ENCODE measurements at regions not wholly inside any gene's neighbourhood (a gene's known extent, or its start where the extent isn't known, plus 50 kb on each side); places are given as distances from the start of the nearest gene placed in this dataset.
"Not testable (repeated sequence)": the region's sequence is repeated elsewhere in the genome, so short reads cannot be mapped to it uniquely, and the experiment has no call there.

DNA sequence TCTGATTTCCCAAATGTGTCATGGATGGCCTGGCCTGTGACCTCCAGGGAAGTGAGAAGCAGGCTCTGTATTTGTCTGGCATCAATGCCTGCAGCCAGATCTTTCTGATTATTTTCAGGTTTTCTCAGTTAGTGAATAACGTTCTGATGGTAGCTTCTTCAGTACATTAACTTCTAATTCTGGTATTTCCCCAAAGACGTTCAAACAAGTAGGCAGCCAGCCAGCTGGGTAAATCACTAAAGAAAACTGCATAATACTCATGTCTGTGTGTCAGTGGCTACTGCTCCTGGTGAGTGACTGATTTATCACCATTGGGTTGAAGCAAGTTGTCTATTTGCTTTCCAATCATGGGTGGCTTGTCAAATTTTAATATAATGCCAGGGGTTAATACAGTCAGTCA, 162.6 kb upstream of the PFN2 start:
- DNase-seq (ENCODE audit: low spot score) (no peak), FAIRE-seq (no peak)

GRCh38 chr3:150132101-150132749, 161.5 kb upstream of the PFN2 start:
- FAIRE-seq: no peak
- no peak for DNase-seq (ENCODE audit: low spot score)

GRCh38 chr3:150131663-150132062, 161.0 kb upstream of the PFN2 start:
- DNase-seq (ENCODE audit: low spot score) (no peak), FAIRE-seq (no peak)

DNA sequence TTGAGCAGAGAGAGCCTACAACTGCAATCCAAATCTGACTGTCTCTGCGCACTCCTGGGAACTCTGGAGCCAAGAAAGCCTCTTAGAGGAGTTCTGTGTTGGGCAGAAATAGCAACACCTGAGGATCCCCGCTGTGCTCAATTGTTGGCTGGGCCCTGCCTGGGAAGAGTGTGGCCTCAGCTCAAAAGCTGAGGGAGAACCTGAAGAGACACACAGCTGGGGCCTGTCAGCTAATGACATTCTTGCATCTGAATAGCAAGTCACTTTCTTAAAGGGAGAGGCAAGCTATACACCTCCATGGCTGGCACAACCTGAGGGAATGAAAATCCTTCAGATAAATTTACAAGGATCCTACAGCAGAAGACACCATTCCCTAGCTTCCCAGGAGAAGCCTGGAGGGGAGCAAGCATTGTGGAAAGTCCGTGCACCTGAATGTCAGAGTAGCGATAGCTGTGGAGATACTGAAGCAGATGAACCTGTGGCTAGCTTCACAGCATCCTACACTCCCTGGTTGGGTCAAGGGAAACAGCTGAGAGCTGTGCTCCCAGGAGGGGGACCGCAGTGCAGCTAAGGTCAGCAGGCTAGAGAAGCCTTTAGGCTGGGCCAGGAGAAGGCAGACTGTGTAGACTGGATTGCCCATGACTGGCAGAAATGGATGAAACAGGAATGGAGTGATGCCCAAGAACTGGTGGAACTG, 159.9 kb upstream of the PFN2 start:
- FAIRE-seq: no peak
- no peak for DNase-seq (ENCODE audit: low spot score)

GRCh38 chr3:150129166-150129565, 158.5 kb upstream of the PFN2 start:
- DNase-seq (ENCODE audit: low spot score): no peak
- no peak for FAIRE-seq

GRCh38 chr3:150128126-150128525, 157.4 kb upstream of the PFN2 start:
- DNase-seq (ENCODE audit: low spot score): no peak
- FAIRE-seq: no peak

DNA sequence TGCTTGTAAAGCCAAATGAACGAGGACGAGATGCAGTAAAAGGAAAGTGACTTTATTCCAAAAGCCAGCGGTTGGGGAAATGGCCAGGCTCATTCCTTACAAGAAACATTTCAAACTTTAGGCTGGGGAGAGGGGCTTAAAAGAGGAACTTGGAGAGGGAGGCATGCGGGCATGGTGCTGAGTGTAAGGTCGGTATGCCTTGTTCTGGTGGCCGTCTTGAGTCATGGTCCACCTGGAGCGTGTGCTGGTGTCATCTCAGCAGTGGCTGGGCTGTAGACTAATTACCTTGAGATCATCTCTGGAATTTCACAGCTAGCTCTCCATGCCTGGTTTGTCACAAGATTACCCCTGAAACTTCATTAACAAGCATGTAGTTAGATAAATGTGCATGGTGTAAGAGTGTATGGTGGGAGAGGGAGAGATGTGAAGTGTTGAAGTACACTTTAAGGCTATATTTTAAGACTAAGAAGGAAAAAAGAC, 156.4 kb upstream of the PFN2 start:
- DNase-seq (ENCODE audit: low spot score): no peak
- no peak for FAIRE-seq

DNA sequence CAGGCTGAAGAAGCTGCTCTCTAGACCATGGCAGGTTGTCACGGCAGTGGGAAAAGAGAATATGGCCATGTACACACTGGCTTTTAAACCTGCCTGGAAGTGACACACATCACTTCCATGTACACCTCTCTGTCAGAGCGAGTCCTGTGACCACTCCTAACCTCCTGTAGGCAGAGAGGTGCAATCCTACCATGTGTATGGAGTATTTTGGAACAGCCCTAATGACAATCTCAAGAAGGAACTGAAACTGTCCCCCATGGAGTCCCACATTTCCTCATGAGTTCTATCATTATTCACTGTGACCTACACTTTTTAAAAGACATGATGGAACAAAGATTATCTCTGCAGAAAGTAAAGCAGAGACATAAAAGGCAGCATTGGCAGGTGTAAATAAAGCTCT, 153.4 kb upstream of the PFN2 start:
- FAIRE-seq (no peak), DNase-seq (ENCODE audit: low spot score) (no peak)

GRCh38 chr3:150123249-150123648, 152.6 kb upstream of the PFN2 start:
- DNase-seq (ENCODE audit: low spot score); FAIRE-seq: not testable (repeated sequence)

GRCh38 chr3:150118219-150118618, 147.5 kb upstream of the PFN2 start:
- FAIRE-seq: no peak
- no peak for DNase-seq (ENCODE audit: low spot score)

GRCh38 chr3:150117076-150117475, 146.4 kb upstream of the PFN2 start:
- no peak for FAIRE-seq
- DNase-seq (ENCODE audit: low spot score): no peak

DNA sequence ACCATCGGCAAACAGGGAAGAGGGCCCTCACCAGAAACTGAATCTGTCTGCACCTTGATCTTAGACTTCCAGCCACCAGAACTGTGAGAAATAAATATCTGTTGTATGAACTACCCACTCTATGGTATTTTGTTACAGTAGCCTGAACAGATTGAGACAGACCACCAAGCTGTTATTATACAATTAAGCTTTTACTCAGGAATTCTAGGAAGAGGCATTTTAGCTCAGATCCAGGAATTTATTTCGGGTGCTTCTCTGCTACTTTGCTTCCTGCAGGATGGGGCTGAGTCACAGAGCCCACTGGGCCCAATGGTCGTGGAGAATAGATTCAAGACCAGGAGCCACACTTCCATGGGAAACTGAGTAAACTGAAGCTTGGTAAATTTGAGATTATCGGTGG, 145.5 kb upstream of the PFN2 start:
- DNase-seq (ENCODE audit: low spot score) (no peak), FAIRE-seq (no peak)

GRCh38 chr3:150114873-150115540, 144.3 kb upstream of the PFN2 start:
- no peak for DNase-seq (ENCODE audit: low spot score)
- FAIRE-seq: no peak

- FAIRE-seq (no peak), DNase-seq (ENCODE audit: low spot score) (no peak)
Measured at GRCh38 chr3:150114273-150114672, 143.6 kb upstream of the PFN2 start.

GRCh38 chr3:150110097-150110496, 139.4 kb upstream of the PFN2 start:
- DNase-seq (ENCODE audit: low spot score): no peak
- no peak for FAIRE-seq

GRCh38 chr3:150107429-150108175, 136.9 kb upstream of the PFN2 start:
- FAIRE-seq: no peak
- no peak for DNase-seq (ENCODE audit: low spot score)

DNA sequence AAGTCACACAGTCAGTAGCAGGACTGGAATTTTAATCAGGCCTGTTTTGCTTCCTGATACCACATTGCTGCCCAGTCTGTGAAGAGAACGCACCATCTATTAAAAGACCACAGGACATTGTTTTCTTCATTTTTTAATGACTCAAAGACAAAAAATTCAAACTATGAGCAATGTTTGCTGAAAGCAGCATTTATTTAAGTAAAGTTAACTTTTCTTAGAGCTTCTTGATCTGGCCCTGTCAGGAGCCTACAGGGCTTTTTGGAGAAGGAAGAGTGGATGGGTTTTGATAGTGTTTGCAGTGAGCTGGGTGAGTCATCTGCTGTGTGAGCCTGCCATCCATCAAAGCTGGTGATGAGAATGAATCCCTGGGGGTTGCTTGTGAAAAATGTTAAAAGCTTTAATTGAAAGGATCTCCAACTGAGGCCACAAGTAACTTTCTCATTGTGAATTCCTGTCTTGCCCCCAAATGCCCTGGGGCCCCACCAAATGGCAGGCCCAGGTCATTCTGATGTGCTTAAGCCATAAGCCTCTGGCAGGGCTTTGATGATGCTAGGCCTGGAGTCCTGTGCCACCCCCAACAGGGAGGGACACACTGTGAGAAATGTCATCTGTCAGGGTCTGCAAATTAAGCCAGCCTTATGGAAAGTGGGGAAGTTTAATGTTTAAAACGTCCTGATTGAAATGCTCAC, 136.2 kb upstream of the PFN2 start:
- FAIRE-seq: peak; percentile 17
- peak; percentile 24 for DNase-seq (ENCODE audit: low spot score)

- DNase-seq (ENCODE audit: low spot score): no peak
- no peak for FAIRE-seq
Measured at GRCh38 chr3:150105886-150106612, 135.4 kb upstream of the PFN2 start.

DNA sequence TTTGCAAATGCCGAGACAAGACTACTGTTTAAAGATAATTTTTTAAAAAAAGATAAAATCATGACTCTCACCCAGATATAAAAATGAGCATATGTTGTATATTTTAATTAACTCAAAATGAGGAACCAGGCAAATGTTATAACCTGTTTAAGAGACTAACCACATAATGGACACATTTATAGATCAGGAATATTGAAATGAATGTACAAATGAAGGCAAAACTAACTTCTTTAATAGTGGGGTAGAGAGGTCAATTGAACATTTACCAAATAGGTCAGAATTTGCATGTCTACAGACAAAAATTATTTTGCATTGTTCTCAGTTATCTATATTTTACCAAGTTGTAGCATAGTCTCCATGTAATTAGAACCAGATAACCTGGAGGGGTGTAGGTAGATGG, 134.3 kb upstream of the PFN2 start:
- FAIRE-seq (no peak), DNase-seq (ENCODE audit: low spot score) (no peak)

DNA sequence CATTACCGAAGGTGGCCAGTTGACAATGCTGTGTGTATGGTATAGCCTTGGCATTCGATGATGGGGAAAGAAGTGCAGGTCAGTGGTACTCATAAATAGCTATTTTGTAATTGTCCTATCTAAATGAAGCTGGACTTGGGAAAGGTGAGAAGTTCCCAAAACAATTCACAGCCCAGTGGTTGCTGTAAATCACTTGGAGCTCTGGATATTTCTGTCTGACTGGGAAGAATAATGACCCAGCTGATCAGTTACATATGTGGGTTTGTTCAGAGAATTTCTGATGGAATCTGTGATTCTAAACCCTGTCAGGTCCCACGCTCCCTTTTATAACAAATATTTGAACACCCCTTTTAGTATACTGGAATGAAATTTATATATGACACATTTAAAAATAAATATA, 133.9 kb upstream of the PFN2 start:
- FAIRE-seq (no peak), DNase-seq (ENCODE audit: low spot score) (no peak)

GRCh38 chr3:150101016-150101415, 130.3 kb upstream of the PFN2 start:
- FAIRE-seq (no peak), DNase-seq (ENCODE audit: low spot score) (no peak)

Measured in RCC 7860 (cell line).